Astrocyte of the cerebellum (primary cell): ENCODE measurements at regions not wholly inside any gene's neighbourhood (a gene's known extent, or its start where the extent isn't known, plus 50 kb on each side); places are given as distances from the start of the nearest gene placed in this dataset.

Experiments used
- DNase-seq: peaks from one replicate; pipeline ENCODE4 v3.0.0-alpha.2; 2011; ENCODE audit warnings: low read depth
- H3K4me3 ChIP-seq: 2 replicates; pipeline ENCODE4 v1.5.1; 2011; ENCODE audit warnings: mild to moderate bottlenecking, low read depth, low read length, moderate library complexity
- in situ Hi-C: cut with HindIII; loops from 2 replicates; pipeline ENCODE4 v1.10.0; 2017; ENCODE audit warnings: low sequenced_read_pairs
- TF ChIP-seq, protein P1 (sequence below): IDR thresholded peaks from 2 replicates; pipeline ENCODE4 v1.5.1; 2012; ENCODE audit warnings: low read length, low read depth, moderate library complexity, mild to moderate bottlenecking; ENCODE audit errors: missing control alignments

GRCh38 chr1:39144924-39145323 lies 59.6 kb upstream of the MACF1 start:
- DNase-seq, result no peak
- H3K4me3 ChIP-seq, result no peak overlapping the region
- in situ Hi-C loops, result no loop called here
- TF ChIP-seq, protein P1, sequence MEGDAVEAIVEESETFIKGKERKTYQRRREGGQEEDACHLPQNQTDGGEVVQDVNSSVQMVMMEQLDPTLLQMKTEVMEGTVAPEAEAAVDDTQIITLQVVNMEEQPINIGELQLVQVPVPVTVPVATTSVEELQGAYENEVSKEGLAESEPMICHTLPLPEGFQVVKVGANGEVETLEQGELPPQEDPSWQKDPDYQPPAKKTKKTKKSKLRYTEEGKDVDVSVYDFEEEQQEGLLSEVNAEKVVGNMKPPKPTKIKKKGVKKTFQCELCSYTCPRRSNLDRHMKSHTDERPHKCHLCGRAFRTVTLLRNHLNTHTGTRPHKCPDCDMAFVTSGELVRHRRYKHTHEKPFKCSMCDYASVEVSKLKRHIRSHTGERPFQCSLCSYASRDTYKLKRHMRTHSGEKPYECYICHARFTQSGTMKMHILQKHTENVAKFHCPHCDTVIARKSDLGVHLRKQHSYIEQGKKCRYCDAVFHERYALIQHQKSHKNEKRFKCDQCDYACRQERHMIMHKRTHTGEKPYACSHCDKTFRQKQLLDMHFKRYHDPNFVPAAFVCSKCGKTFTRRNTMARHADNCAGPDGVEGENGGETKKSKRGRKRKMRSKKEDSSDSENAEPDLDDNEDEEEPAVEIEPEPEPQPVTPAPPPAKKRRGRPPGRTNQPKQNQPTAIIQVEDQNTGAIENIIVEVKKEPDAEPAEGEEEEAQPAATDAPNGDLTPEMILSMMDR, result no peak

GRCh38 chr1:39145331-39145965 lies 59.0 kb upstream of the MACF1 start:
- in situ Hi-C loops, result no loop called here
- TF ChIP-seq, protein P1, result no peak
- no peak for DNase-seq
- no peak overlapping the region for H3K4me3 ChIP-seq

- no peak overlapping the region for H3K4me3 ChIP-seq
- no peak for DNase-seq
- TF ChIP-seq, protein P1, result no peak
- in situ Hi-C loops, result no loop called here
These were observed 57.8 kb upstream of the MACF1 start for GRCh38 chr1:39146681-39147080.

- H3K4me3 ChIP-seq, result no peak overlapping the region
- TF ChIP-seq, protein P1, result no peak
- no peak for DNase-seq
- in situ Hi-C loops, result no loop called here
These were observed 57.1 kb upstream of the MACF1 start for GRCh38 chr1:39147099-39148025.

GRCh38 chr1:39148942-39149341 lies 55.6 kb upstream of the MACF1 start:
- no peak for DNase-seq
- H3K4me3 ChIP-seq, result no peak overlapping the region
- in situ Hi-C loops, result no loop called here
- TF ChIP-seq, protein P1, result no peak

- in situ Hi-C loops, result no loop called here
These were observed 55.0 kb upstream of the MACF1 start for GRCh38 chr1:39149509-39149908.

More at GRCh38 chr1:39149509-39149908, 55.0 kb upstream of the MACF1 start:
- no peak overlapping the region for H3K4me3 ChIP-seq
- no peak for DNase-seq
- TF ChIP-seq, protein P1, result no peak
